Esophagus muscularis mucosa (tissue), 4 donors: ENCODE measurements at regions not wholly inside any gene's neighbourhood (a gene's known extent, or its start where the extent isn't known, plus 50 kb on each side); places are given as distances from the start of the nearest gene placed in this dataset.

Experiments used
- CTCF ChIP-seq, 3 experiments: fragments of 200-600 bp in 2 of 3; fragments of 450-650 bp in 1 of 3; sonication (generic) in 2 of 3; IDR thresholded peaks; one replicate each; pipeline ENCODE4 v1.5.1; 2017 to 2019; ENCODE audit warnings: antibody characterized with exemption in 3 of 3, mild to moderate bottlenecking in 2 of 3, moderate library complexity in 1 of 3
- EP300 ChIP-seq: sonication (generic); formaldehyde crosslinking; IDR thresholded peaks from one replicate; pipeline ENCODE4 v1.6.1; 2017; ENCODE audit warnings: antibody characterized with exemption
- POLR2A ChIP-seq: fragments of 450-650 bp; IDR thresholded peaks from one replicate; pipeline ENCODE4 v1.6.1; 2017; ENCODE audit warnings: antibody characterized with exemption, moderate library complexity, mild to moderate bottlenecking, low read depth
- POLR2AphosphoS5 ChIP-seq, 2 donors: sonication (generic); formaldehyde crosslinking; IDR thresholded peaks; one replicate each; pipeline ENCODE4 v1.6.1; 2017; ENCODE audit warnings: antibody characterized with exemption in 2 of 2

GRCh38 chr21:18151046-18151445, 93.6 kb upstream of the CHODL start:
- TF ChIP-seq CTCF (IDR thresholded peaks at IDR 0.05) (no peak), POLR2A (no peak), EP300 (no peak), POLR2AphosphoS5 (IDR thresholded peaks at IDR 0.05) (no peak)
